MM.1S (cell line): ENCODE measurements at regions not wholly inside any gene's neighbourhood (a gene's known extent, or its start where the extent isn't known, plus 50 kb on each side); places are given as distances from the start of the nearest gene placed in this dataset.

Experiments
- CTCF ChIP-seq: fragments of 300-600 bp; sonication (generic); IDR thresholded peaks from 2 replicates; pipeline ENCODE4 v1.5.1; 2016; ENCODE audit warnings: antibody characterized with exemption, low read length, mixed read lengths
- EZH2 ChIP-seq: fragments of 300-600 bp; sonication (generic); optimal IDR thresholded peaks from 2 replicates; pipeline ENCODE3; 2017; ENCODE audit warnings: low read depth, mild to moderate bottlenecking, antibody characterized with exemption, low read length, mixed read lengths
- EZH2phosphoT487 ChIP-seq: fragments of 300-600 bp; sonication (generic); IDR thresholded peaks from 2 replicates; pipeline ENCODE4 v1.6.1; 2018; ENCODE audit warnings: antibody characterized with exemption, low read length

- no peak for TF ChIP-seq EZH2
- TF ChIP-seq CTCF, result no peak
- TF ChIP-seq EZH2phosphoT487, result no peak
Measured at GRCh38 chr12:115868624-115869023, 408.9 kb downstream of the MED13L start.
